Heart left ventricle (tissue), 13 donors: ENCODE measurements at regions not wholly inside any gene's neighbourhood (a gene's known extent, or its start where the extent isn't known, plus 50 kb on each side); places are given as distances from the start of the nearest gene placed in this dataset.
"Not testable (repeated sequence)": the region's sequence is repeated elsewhere in the genome, so short reads cannot be mapped to it uniquely, and the experiment has no call there.

Experiments used
- CTCF ChIP-seq, 12 donors: fragments of 200-600 bp; sonication (generic) in 4 of 12; IDR thresholded peaks; one replicate each; pipeline versions ENCODE4 v1.5.0 to v1.8.0; 2018 to 2022; ENCODE audit warnings: antibody characterized with exemption in 12 of 12, mild to moderate bottlenecking in 5 of 12
- POLR2A ChIP-seq, 2 donors: fragments of 450-650 bp; IDR thresholded peaks; one replicate each; pipeline ENCODE4 v1.6.1; 2017; ENCODE audit warnings: antibody characterized with exemption in 2 of 2, mild to moderate bottlenecking in 2 of 2, moderate library complexity in 2 of 2
- donor health status: ischemic (EF 13 %, LVEDD 7.1; RV severe dilation, severe dysfunction).
- donor health status: DM: no; HTN: yes; CAD: no.
- donor health status: DM: no; HTN: no; CAD: no.
- donor health status: ischemic (EF 25% LVEDD 6.9; RV normal size, moderate dysfunction).
- donor health status: ischemic (EF 25% LVEDD 5.7; RV mildly dilated, moderate dysfunction).
- donor health status: ischemic (EF 35%, LVEDD 5.7; RV mildly dilated, moderate dysfunction).
- donor health status: nonischemic (EF 11% LVEDD 7.7; RV severe dilation, severe dysfunction).
- donor health status: DM: yes; HTN: yes; CAD: no.
- donor health status: PGD.
- donor health status: ischemic (EF 29% LVEDD 5.4; RV normal size, mild dysfunction).
- donor health status: nonischemic (EF 23%, LVEDD 6.1; RV moderate dilation, normal function).

DNA sequence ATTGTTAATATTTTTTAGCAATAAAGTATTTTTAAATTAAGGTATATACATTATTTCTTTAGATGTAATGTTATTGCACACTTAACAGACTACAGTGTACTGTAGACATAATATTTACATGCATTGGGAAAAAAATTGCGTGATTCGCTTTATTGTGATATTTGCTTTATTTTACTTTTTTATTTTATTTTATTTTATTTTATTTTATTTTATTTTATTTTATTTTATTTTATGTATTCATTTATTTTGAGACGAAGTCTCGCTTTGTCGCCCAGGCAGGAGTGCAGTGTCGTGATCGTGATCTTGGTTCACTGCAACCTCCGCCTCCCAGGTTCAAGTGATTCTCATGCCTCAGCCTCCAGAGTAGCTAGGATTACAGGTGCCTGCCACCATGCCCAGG, 1522.7 kb downstream of the AMY1C start:
- not testable (repeated sequence) for TF ChIP-seq CTCF, POLR2A (IDR thresholded peaks at IDR 0.05)
